HuH-7 (cell line): ENCODE measurements at regions not wholly inside any gene's neighbourhood (a gene's known extent, or its start where the extent isn't known, plus 50 kb on each side); places are given as distances from the start of the nearest gene placed in this dataset.
"Not testable (repeated sequence)": the region's sequence is repeated elsewhere in the genome, so short reads cannot be mapped to it uniquely, and the experiment has no call there.

Experiments
- DNase-seq: peaks from one replicate; pipeline ENCODE4 v3.0.0; 2011; ENCODE audit warnings: low spot score

DNA sequence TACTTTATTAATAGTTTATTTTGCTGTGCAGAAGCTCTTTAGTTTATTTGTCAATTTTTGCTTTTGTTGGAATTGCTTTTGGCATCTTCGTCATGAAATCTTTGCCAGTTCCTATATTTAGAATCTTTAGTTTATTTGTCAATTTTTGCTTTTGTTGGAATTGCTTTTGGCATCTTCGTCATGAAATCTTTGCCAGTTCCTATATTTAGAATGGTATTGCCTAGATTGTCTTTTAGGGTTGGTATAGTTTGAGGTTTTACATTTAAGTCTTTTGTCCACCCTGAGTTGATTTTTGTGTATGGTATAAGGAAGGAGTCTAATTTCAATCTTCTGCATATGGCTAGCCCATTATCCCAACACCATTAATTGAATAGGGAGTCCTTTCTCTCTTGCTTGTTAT, 93.9 kb upstream of the TCF21 start:
- DNase-seq, result not testable (repeated sequence)

DNA sequence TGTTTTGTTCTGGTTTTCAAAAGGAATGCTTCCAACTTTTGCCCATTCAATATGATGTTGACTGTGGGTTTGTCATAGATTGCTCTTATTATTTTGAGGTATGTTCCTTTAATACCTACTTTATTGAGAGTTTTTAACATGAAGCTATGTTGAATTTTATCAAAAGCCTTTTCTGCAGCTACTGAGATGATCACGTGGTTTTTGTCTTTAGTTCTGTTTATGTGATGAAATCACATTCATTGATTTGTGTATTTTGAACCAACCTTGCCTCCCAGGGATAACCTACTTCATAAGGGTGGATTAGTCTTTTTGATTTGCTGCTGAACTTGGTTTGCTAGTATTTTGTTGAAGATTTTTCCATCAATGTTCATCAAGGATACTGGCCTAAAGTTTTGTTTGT, 92.7 kb upstream of the TCF21 start:
- no peak for DNase-seq

DNA sequence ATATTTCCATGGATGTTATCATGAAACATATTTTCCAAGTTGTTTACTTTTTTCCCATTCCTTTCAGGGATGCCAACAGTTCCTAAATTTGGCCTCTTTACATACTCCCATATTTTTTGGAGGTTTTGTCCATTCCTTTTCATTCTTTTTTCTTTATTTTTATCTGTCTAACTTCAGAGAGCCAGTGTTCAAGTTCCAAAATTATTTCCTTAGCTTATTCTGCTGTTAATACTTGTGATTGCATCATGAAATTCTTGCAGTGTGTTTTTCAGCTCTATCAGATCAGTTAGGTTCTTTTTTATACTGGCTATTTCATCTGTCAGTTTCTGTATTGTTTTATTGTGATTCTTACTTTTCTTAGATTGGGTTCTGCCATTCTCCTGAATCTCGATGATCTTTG, 89.9 kb upstream of the TCF21 start:
- no peak for DNase-seq

DNA sequence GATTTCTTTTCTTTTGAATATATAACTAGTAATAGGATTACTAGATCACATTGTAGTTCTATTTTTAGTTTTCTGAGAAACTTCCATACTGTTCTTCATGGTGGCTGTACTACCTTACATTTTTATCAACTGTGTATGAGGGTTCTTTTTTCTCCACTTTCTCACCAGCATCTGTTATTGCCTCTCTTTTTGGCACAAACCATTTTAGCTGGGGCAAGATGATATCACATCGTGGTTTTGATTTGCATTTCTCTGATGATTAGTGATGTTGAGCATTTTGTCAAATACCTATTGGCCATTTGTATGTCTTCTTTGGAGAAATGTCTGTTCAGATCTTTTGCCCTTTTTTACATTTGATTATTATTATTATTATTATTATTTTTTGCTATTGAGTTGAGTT, 86.1 kb upstream of the TCF21 start:
- DNase-seq, result no peak

DNA sequence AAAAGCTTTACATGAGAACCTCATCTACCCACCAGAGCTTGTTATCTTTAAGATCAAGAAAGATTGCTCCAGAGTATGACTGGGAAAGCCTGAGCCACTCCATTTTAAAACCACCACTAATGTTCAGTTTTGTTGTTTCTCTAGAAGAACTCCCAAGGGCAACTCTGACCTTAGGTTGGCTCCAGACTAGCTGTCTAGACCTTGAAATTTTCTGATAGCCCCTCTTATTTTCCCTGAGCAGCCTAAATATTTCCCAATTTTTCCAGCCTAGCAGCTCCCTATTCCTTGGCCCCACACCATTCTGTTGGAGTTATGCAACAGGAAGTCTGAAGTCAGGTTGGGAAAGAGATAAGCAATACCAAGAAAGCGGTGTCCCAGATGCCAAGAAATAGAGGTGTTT, 84.6 kb upstream of the TCF21 start:
- no peak for DNase-seq

DNA sequence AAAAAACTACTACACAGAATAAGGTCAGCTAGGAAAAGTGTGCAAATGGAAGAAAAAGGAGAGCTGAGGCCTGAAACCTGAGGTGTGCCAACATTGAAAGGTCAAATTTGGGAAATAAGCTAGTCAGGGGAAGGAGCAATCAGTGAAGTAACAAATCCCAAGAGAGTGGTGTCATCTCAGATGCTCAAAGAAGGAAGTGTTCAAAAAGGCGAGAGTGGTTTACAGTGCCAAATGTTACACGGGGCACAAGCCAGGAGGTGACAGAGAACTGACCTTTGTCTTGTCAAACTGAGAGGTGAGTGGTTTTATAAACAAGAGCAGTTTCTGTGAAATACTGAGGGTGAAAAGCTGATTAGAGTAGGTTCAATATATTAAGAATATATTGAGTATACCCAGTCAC, 83.0 kb upstream of the TCF21 start:
- no peak for DNase-seq

DNA sequence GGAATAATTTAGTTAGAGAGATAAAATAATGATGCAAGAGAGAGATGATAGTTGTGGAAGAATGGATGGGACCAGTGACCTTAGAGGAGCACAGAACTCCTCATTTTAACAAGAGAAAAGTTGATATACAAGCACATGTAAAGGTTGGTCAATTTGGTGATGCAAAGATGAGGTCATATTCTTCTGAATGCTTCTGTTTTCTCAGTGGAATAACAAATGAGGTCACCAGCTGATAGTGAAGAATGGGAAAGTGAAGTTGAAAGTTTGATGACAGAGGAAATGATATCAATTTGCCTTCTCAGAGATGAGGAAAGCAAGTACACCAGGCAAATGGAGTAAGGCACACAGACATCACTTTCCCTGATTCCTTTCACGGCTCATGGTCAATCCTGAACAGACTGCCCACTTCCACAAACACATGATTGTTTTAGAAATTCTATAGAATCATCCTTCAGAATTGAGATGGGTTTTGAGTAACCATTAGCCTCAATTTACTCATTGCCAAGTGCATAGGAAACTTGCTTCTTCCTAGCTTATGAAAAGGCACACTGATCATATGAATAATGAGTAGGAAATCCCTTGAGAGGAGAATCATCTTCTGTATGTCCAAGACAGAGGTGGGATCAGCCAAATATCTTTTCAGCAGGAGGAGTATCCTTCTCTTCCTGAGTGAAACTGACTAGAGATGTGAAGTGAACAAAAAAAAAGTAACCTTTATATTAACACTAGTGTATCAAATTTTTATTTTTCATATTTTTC, 82.4 kb upstream of the TCF21 start:
- no peak for DNase-seq

DNA sequence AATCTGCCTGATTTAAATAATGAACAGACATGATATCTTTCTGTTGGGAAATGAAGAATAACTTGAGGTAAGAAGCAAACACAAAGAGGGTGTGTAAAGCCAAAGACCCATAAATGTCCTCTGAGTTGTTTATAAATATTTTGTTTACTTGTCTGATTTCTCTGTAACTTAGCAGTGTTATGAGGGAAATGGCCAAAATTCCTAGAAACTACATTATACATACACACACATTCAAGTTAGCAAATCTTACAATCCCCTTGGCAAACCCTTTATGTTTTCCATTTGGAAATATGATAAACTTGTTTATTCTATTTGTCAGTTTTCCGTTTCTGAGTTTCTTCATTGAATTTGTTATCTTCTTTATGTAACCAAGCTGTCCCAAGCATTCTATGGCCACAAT, 81.4 kb upstream of the TCF21 start:
- no peak for DNase-seq

DNA sequence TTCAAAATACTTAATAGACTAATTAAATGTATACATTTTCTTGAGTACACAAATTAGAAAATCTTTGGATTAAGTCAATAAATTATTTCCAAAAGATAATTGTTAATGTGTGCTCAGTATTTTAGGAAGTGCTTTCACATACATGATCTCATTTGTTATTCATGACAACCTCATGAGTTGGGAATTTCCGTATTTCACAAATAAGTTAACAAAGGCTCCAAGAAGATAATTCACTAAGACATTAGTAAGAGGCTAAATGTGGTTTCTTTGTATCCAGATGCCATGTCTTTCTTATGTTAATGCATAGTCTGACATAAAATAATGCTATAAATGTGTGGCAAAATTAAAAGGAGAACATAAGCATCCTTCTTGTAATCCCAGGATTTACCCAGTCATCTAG, 79.5 kb upstream of the TCF21 start:
- no peak for DNase-seq

DNA sequence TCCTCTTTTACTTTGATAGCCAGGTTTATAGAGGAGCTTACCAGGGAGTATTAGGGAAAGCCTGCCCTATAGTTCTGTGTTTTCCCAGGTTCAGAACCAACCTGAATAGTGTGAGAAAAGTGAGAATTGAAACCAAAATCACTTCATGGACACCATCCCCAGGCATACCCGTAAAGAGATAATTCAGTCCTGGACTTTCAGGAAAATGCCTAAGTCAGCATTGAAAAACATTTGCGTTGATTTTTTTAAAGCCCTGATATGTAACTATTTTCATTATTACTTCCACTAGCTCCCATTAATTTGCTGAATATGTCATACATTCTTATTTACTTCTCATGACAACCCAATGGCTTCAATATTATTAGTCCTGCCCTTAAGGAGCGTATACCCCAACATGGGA, 77.4 kb upstream of the TCF21 start:
- DNase-seq, result no peak

DNA sequence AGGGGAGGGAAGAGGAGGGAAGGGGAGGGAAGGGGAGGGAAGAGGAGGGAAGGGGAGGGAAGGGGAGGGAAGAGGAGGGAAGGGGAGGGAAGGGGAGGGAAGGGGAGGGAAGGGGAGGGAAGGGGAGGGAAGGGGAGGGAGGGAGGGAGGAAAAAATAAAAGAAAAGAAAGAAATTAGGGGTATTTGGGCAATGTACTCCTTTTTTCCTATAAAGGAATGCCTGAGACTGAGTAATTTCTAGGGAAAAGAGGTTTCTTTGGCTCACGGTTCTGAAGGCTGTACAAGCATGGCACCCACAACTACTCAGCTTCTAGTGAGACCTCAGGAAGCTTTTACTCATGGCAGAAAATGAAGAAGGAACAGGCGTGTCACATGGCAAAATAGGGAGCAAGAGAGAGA, 76.5 kb upstream of the TCF21 start:
- not testable (repeated sequence) for DNase-seq

DNA sequence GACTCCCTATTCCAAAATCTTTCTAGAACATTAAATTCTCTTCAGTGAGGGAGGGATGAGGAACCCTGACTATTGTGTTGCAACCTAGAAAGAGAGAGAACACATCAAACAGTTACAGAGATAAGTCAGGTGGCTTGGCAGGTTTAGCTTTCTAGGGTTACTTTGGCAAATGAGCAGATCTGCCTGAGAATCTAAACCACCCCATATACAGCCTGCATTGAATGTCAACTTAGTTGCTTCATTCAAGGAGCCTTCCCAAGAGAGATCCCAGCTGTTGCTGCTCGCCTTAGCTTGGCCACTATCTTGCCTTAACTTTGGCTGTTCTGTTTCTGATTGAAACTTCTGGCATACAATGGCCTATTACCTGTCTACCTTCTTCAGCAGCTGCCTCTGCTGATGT, 74.7 kb upstream of the TCF21 start:
- no peak for DNase-seq

DNA sequence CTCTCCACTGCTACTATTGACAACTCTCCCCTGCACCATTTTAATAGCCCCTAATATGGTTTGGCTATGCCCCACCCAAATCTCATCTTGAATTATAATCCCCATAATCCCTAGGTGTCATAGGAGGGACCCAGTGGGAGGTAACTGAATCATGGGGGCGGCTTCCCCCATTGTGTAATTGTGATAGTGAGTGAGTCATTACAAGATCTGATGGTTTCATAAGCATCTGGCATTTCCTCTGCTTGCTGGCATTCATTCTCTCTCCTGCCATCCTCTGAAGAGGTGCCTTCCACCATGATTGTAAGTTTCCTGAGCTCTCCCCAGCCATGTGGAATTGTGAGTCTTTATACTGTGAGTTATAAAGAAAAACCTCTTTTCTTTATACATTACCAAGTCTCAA, 74.1 kb upstream of the TCF21 start:
- no peak for DNase-seq

DNA sequence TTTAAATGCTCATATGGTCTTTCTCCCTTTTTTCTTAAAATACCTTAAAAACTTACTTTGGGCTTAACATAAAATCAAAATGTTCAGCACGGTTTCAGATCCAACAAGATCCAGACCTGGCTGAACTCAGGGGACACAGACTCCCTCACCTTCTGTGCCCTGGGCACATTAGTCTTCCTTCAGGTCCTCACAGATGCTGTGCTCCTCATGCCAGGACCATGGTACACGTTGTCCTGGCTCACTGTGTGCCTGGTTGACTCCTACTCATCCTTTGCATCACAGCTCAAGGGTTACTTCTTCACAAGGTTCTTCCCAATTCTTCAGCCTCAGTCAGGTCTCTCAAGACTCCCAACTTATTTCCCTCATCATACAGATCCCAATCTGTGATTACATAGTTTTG, 73.6 kb upstream of the TCF21 start:
- no peak for DNase-seq

DNA sequence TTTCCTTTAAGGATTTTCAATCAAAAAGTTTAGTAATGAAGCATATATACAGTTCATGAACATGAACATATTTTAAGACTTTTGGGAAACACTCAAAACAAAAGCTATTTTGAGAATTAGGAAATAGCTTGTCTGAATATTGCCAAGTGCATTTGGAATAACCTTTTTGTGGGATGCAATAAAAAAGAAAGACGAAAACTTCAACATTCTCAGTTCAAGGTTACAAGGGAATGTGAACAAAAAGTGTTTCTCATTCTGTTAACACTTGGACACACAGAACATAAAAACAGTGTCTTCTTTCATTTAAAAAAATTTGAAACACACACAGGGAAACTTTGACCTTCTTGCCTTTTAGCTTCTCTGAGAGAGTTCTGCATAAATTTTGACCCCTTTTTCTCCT, 72.7 kb upstream of the TCF21 start:
- DNase-seq, result no peak

DNA sequence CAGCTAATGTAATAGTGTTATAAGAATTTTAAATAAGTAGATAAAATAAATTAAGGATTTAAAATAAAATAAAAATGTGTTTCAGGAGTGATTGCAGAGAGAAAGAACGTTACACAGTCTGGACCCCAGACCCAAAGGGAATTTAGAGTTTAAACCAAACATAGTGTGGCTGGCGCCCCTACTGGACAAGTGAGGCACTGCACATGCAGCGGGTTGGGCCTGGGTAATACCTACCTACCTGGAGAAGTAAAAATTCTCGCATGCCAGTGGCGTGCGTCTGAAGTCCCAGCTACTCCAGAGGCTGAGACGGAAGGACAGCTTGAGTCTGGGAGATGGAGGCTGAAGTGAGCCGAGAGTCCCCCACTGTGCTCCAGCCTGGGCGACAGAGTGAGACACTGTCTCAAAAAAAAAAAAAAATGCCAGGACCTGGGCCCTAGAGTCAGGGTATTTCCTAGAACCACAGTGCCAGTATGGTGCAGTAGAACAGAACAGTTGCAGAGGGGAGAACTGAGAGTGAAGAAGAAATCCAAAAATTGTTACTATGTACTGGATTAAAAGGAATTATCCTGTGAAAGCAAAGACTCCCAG, 71.4 kb upstream of the TCF21 start:
- peak; percentile 45 for DNase-seq

DNA sequence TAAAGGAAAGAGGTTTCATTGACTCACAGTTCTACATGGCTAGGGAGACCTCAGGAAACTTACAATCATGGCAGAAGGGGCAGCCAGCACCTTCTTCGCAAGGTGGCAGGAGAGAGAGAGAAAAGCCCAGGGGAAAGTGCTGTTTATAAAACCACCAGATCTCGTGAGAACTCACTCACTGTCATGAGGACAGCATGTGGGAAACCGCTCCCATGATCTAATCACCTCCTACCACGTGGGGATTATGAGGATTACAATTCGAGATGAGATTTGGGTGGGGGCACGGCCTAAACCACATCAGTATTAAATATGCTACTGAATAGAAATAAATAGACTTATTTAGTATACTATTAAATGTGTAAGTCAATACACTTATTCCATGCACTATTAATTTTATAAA, 70.6 kb upstream of the TCF21 start:
- DNase-seq, result no peak

DNA sequence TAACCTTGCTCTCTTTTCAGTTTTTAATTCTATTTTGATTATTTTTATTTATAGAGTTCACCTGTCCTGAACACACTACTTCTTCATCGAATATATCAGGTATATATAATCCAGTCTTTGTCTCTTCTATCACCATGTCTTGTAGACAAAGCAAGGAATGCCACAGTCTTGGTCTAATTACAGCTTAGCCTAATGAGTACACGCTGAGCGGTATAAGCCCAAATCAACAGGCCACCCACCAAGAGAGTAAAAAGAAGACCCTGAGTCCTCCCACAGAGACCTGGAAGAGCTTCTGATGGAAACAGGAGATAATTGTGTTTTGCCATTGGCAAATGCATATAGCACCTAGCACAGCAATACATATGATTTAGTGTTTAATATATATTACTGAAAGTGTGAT, 68.7 kb upstream of the TCF21 start:
- no peak for DNase-seq

DNA sequence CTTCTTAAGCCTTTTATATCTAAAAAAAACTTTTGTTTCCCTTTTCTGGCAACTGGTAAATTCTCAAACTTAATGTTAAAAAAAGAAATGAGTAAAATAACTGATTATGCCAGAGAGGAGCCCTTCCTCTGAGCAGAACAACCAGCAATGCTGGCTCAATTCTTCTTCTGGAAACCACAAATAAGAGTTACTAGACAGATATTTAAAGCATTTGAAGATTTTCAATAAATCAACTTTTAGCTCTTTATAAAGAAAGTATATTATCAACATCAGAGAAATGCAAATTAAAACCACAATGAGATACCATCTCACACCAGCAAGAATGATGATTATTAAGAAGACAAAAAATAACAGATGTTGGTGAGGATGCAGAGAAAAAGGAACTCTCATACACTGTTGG, 61.1 kb upstream of the TCF21 start:
- no peak for DNase-seq

DNA sequence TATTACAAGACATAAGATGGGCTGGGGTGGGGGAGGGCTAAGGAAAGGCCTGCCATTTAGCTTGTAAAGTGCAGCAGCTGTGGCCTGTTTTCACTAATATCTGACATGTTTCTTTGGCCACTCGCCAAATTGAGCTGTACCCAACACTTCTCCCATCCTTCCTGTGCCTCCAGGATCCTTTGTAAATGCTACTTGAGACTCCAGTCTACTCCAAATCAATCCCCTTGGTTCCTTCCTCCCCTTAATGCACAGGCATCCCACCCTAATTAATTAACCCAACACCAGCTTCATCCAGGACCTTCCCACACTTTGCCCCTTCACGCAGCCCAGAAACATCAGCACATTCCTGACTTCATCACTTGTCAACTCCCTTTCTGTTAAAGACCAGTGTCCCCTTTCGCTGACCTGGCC, 55.0 kb upstream of the TCF21 start:
- DNase-seq, result no peak

DNA sequence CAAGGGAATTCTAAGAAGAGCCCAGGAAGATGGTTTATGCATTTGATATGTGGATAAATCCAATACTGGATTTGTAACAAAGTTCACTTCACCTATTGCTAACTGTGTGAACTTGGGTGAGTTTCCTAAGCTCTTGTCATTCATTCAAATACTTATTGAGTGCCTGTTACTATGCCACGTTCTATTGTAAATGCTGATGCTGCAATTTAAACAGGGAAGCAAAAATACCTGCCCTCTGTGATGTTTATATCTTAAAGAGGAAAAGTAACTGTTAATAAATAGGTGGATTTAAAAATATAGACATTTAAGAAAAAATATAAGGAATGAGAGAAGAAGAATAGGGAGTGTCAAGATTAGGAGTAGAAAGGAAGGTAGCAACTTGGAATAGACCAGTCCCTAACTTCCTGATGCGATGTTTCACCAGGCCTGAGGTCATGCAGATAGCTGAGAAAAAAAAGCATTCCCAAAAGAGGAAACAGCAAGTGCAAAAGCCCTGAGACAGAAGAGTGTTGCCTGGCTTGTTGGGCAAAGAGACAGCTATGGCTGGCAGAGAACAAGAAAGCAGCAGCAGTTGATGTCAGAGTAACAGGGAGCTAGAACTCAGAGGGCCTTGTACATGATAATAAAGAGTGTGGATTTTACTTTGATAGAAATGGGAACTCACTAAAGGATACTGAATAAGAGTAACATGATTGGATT, 54.3 kb upstream of the TCF21 start:
- DNase-seq, result no peak

DNA sequence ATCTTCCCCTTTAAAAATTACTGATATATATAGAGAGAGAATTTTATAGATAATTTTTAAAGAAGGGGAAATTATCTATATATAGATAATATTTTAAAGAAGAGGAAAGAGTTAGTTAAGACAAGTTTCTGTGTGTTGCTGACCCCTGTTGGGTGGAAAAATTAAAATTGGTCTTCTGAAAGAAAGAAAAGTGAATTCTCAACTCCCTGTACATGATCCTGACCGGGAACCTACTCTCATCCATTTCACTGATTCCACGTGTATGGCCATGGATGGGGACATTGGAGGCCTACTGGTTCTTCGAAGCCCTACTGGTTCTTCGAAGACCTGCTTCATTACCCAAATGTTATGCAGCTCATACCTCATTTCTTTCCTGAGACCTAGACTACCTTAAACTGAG, 53.0 kb upstream of the TCF21 start:
- no peak for DNase-seq

DNA sequence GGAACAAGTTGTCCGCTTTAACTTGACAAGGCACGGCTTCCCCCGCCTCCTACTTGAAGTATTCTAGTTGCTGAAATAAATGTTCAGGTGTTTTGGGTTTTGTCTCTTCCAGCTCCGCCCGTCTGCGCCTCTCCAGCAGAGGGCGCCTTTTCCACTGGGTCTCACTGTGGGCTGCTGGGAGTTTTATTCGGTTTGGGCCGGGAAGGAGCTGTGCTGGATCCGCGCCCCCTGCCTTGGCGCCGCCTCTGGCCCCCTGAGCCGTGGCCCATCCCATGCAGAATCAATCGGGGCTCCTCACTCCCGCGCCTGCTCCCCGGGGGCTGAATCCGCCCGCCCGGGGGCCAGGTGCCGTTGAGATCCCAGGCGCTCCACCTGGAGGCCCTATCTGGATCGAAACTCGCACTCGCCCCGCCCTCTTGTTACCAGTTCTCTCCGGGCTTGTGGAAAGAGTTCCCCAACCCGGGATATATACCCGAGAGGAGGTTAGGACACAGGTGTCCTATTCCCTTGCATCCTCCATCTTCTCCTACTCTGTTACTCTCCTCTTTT, 51.0 kb upstream of the TCF21 start:
- peak; percentile 73 for DNase-seq
